ENCODE measurements at regions not wholly inside any gene's neighbourhood (a gene's known extent, or its start where the extent isn't known, plus 50 kb on each side); places are given as distances from the start of the nearest gene placed in this dataset.
A peak's percentile ranks its signal among the peaks of the same experiment; 100 is the strongest.

DNA sequence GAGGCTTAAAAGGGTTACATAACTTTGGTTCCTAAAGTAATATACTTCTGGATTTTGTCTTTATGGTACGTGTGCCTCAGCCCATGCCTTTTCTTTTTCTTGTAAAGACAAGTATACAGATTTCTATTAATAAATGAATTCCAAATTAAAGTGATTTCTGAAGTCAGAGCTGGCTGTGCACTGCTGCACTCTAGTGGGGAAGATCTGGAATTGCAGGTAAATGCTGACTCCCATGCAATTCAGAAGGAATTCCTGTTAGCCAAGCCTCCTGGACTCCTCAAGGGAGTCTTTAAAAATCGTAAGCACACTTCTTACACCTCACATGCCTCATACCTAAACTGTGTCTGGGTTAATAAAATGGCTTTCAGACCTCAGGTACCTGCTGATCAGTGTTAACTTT, 118.4 kb upstream of the SLC7A1 start:
- DNase-seq: no peak

DNA sequence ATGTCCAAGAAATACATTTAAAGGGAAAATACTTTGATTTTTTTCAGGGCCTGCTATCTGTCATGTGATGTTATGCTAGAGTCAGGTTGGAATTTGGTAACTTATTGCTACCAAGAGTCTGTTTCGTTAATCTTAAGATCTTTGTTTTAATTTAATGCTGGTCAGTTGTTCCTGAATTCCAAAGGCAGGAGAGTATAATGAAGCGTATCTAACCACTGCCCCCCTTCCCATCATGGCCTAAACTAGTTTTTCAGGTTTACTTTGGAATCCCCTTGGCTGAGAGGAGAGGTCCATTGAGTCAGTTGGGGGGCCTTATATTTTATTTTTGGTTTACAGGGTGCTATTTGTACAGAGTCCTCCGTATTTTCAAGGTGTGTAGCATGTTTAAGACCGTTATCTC, 116.3 kb upstream of the SLC7A1 start:
- DNase-seq: no peak

DNA sequence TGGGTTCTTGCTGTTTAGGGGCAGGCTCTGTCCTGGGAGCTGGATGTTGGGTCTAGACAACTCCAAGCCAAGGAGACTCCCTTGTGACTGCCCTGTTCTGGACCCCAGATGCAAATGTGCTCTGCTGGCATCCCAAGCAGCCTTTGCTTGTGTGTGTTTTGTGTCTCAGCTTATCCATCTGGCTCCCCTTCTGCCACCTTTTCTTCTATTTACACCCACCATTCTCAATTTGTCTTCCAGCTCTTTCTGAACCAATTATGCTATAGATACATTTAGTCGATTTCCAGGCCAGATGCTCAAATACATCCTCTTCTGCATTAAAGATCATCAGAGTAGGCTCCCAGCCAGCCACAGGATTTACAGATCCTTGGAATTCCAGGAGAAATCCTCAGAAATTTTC, 115.0 kb upstream of the SLC7A1 start:
- no peak for DNase-seq

DNA sequence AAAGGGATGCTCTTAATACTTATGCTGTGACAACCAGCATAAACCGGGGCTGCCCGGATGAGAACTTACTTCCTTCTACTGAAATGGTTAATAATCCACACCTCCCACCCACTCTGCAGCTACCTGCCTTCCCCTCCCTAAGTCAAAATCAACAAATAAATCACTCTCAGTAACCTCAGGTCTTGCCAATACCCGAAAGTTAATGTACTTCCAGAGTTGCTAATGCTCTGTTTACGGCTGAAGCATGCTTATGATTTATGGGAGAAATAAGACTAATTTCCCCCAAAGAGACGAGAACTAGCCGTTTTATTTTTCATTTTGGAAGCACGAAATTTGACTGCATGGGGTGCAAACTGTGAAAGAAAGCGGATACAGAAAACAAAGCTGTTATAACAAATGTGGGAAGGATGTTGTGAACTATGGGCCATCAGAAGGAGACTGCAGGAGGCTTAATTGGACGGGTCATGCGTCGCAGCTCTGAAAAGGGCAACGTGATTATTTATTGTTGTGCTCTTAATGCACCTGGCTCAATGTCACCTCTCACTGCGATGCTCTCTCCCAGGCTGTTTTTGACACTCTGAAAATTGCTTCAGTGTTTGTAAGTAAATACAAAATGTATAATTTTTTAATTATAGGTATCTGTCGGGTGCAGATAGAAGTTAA, 114.0 kb upstream of the SLC7A1 start:
- DNase-seq: peak; percentile 4

DNA sequence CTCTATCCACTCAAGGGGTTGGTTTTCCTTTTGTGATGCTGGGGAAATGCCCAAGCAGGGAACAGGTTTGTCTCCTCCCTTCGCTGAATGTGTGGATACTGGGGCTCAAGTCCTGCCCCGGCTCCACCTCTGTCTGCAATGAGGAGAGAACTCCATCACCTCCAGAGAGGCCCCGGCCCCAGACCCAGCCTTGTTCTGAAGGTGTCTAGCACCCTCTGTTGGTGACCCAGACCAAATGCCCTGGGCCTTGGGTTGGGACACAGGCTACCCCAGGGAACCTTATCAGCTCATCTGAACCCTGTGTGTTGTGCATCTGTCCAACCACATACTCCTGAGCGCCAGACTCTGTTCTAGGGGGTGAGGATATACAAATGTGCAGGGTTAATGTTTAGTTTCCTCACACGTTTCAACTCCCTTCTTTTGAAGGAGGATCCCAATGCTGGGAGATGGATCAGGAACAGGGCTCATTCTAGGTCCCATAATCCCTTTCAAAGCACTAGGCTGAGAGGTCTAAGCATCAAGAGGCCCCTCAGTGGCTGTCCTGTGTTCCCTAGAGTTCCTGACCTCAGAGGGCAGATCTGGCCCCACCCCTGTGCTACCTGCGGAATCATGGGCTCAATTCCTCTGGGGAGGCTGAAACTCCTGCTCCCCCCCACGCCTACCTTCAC, 112.5 kb upstream of the SLC7A1 start:
- no peak for DNase-seq

DNA sequence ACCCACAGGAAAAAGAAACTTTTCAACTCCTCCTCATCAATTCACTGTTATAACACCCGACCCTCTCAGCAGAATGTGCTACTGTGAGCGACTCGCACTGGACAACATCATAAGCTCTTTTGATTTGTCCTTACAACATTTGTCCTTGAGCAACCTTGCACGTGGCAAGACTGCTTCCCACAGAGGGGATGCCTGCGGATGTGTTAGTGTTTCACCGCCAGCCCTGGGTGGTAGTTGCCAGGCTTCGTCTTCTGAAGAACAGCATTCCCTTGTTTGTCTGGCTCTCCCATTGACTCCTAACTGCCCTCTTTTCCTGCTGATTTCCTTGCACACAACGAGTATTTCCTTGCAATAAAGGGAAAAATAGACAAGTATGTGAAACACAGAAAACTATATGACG, 111.4 kb upstream of the SLC7A1 start:
- no peak for DNase-seq

DNA sequence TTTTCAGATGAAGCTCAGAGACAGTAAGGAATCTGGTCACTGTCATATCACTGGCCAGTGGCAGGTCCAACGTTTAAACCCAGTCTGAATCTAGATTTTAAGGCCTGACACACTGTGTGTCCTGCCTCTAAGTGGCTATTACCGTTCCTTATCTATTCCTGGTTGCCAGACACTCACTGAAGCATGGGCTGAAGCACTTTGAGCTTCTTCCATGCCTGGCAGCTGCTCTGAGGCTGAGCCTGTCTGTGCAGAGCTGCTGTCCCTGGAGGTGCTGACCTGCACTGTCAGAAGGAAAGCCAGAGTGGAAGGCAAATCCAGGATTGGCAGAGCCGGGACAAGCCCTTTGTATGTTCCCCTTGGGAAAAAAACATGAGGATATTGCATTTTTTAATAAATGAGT, 109.2 kb upstream of the SLC7A1 start:
- no peak for DNase-seq

DNA sequence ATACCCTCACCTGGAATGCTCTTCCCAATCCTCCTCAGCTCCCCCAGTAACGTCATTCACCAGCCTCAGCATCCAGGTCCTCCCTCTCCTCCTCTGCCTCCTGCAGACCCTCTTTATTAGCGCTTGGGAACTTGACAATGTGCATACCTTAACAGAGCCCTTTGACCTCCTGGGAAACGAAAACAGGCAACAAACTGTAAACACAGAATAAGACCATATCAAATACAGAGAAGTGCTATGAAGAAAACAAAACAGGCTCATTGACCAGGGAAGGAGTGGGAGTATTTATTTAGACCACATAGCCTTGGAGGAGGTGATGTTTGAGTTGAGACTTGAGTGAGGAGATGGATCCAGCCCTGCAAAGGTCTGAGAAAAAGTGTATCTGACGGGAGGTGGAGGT, 107.9 kb upstream of the SLC7A1 start:
- no peak for DNase-seq

DNA sequence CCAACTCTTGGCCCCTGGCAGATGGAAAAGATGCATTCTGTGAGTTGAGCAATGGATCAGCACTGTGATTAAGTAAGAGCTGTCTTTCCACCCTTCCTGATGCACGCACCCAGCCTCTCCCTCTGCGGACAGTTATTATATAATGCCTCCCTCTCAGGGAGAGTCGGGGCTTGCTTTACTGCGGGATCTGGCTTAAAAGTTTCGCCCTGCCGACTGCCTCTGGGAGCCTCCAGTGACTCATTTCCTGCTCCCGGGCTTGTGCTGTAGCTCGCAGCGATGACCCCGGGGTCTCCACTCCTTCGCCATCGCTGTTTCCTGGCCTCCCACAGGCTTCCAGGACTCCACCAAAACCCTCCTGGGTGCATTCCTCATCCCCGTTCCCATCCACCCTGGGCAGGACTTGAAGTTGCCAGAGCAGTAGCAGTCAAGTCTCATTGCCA, 107.4 kb upstream of the SLC7A1 start:
- no peak for DNase-seq

DNA sequence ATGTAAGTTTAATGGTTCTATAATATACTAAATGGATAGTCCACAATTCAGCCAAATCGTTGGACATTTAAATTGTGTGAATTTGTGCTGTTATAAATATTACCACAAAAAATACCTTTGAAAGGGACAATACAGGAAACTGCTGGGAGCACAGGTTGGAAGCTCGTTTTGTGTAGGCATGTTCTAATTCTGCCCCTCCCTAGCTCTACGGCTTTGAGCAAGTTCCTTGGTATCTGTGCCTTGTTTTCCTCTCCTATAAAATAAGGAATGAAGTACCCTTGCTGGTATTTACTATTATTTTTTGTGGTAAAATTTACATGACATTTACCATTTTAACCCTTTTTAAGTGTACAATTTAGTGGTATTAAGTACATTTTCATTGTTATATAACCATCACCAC, 102.6 kb upstream of the SLC7A1 start:
- DNase-seq: no peak

DNA sequence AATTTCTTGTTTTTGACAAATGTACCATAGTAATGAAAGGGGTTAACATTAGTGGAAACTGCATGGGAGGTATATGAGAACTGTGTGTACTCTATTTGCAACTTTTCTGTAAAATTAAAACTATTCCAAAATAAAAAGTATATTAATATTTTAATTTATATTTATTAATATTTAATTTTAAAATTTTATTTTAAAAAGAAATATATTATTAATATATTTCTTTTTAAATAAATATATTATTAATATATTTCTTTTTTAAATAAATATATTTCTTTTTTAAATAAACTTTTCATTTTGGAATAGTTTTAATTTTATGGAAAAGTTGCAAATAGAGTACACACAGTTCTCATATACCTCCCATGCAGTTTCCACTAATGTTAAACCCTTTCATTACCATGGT, 101.1 kb upstream of the SLC7A1 start:
- DNase-seq: no peak

DNA sequence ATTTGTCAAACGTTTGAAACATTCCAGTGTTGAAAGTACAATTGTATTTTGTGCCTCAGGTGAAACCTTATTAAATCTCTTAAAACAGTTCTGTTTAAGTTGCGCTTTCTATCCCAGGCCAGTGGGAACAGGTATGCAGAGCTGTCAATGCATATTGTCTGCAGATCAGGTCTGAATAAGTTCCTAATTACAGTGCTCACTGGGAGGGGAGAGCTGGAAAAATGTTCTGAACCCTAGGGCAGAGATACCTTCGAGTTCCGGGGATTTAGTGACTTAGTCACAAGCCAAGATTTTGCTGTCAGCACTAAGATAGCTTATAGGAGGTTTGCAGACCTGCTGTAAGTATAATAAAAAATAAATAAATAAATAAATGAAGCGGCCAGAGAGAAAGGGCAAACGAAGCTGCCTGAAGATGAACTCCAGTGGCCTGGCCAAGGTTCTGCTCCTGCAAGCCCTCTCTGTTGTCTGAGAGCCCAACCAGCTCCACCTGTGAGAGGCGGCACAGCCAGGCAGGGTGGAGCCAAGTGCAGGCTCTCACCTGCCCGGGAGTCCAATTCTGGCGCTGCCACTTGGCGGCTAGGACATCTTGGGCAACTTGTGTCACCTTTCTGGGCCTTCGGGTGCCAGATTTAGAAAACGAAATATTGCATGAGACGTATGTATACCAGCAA, 97.9 kb upstream of the SLC7A1 start:
- no peak for DNase-seq

DNA sequence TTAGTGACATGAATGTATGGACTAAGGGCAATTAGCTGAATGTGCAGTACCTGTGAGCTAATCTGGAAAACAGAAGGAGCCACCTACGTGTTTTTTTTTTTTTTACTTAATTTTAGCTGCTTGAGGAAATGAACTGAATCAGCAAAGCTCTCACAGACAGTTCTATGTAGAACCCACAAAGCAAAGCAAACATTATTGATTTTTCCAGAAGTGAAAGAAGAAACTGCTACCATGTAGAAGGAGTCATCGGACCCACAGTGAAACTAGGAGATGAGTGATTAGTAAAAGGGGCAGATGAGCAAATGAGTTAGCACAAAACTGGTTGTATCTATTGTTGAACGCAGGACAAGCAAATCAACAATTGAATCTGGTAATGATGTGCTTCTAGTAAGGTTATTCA, 94.1 kb upstream of the SLC7A1 start:
- no peak for DNase-seq

DNA sequence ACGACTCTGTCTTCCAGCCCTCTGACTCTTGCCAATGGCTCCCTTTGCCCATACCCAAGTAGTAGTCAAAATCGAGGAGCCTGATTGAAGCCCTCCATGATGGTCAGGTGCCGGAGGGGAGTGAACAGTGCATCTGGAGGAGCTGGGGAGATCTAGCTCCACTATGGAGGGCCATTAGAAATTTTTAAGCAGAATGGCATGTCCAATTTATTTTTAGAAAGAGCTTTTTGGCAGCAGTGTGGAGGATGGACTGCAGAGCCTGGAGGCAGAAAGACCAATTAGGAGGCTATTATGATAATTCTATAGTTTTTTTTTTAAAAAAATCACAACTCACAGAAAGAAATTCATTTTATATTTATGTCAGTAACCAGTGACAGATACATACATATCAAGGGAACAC, 92.7 kb upstream of the SLC7A1 start:
- no peak for DNase-seq

DNA sequence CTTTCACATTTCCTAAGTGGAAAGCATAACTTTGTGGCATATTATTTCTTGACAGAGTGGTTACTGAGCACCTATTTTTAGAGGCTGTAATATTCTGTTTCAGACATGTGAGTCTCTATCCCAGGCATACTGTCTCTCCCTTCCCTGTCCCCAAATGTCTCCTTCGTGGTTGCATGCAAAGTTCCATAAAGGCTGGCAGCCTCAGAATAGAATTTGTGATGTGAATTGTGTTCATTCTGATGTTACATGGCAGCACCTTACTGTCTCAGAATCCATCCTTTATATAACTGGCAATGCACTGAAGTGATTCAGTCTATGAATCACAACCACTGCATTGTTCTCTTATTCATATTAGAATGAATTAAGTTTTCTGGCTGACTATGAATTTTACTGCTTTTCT, 89.0 kb upstream of the SLC7A1 start:
- no peak for DNase-seq

DNA sequence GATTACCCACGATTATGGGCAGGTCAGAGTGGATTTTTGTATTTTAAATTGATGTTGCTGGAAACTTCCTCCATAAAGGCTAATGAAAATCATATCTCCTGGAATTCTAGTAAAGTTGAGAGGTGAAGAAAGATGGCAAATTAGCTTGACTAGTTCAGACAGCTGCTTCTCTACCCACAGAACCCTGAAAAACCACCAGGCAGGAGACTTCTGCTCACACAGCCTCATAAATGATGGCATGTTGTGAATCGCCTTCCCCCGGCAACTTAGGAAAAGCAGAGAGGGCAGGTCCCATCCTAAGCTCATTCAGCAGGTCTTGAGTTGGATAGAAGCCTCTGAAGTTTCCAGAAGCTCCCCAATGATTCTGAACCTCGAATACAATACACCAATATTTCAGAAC, 87.6 kb upstream of the SLC7A1 start:
- DNase-seq: no peak

DNA sequence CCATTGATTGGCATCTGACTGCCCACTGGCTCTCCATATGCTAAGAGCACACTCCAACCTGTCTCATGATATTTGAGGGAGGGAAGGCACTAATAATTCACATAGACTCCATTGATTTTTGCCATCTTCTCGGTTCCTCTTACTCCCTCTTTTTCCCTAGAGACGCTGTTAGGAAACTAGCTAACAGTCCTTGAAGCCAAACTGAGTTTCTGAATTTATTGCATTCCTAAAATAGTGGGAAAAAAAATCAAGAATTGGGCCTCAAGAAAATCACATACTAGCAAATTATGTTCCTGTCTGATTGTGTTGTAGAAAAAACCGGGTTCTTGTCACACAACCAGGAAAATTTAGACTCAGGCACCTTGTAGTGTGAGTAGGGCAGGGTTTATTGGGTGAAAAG, 86.4 kb upstream of the SLC7A1 start:
- no peak for DNase-seq

DNA sequence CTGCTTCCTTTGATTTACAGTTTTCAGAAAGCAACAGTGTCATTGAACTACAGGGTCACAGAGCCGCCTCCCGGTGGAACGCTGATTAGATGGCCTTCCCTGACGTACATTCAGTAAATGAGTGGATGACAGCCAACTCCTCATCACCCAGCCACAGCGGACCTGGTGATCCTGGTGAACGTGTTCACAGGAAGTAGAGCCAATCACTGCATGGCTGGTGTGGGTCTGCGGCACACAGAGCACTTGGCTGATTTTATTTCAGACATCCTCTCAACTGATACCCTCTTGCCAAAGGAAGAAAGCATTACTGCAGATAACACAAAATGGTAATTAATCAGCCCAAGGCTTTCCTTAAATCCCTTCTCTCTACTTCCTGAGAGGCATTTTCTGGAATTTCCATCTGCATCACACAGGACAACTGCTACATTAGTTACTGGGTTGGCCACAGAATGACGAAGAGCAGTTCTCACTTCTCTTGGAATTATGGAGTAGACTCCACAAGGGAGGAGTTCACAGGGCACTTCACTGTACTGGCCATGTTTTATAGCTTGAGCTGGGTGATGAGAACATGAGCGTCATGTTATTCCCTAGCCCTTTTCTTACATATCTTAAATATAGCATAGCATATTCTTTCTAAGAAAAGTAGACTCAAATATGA, 84.0 kb upstream of the SLC7A1 start:
- peak; percentile 15 for DNase-seq

DNA sequence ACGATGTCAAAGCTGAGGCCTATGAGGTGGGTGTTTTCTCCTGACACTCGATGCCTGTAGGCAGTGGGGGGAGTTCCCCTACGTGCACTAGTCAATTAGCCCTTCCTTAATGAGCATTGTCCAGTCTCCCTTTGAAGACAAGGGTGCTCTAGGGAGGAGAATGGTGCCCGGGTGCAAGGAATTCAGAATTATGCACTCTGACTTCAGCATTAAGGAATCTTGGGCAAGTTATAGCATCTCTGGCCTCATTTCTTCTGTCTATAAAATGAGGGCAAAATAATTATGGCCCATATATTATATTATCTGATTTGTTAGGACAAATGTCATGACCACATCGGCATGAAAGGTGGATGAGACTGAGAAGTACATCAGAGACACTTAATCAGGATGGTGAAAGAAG, 82.1 kb upstream of the SLC7A1 start:
- DNase-seq: no peak

DNA sequence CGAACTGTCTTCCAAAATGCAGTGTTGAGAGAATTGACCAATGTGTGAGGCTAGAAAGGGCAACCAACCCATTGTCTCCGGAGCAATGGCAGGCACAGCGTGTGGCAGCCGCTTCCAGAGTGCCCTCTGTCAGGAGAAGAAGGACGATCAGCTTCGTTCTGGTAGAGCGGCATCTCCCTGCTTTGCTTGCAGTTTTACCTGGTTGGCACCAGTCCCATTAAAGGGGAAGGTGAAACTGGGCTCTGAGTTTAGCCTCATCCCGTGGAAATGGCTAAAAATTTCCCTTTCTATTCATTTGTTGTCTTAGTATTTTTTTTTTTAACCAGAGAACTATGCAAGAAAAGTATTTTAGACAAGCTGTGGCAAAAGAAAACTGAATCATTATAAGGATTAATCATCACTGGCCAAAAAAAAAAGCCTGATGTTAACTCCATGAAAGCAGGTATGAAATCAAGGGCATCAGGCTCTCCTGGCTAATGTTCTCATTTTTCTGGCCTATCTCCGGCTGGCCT, 81.5 kb upstream of the SLC7A1 start:
- no peak for DNase-seq

DNA sequence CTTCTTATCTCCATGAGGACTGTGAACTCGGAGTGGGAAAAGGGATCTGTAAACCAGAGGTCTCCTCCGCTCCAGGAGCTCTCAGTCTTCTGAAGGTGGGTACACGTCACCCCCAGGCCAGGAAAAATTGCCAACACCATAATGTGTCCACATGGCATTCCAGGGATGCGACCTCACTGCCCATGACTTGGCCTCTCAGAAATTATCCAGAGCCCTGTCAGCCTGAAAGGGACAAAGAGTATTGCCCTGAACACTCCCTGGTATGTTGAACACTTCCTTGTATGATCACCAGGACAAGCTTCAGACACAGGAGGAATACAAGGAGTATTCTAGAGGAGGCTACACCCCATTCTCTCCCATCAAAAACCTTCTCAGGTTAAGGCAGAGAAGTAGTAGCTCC, 81.0 kb upstream of the SLC7A1 start:
- DNase-seq: no peak

DNA sequence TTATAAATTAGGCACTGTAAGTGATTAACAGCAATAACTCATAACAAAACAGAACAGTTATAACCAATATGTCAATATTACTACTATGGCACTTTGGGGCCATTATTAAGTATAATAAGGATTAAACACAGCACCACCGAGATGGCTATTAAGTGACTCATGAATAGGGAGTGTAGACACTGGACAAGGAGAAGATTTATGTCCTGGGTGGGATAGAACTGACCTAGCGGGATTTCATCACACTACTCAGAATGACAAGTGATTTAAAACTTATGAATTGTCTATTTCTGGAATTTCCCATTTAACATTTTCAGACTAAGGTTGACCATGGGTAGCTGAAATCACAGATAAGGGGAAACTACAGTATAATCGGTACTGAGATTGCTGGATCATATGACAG, 79.0 kb upstream of the SLC7A1 start:
- no peak for DNase-seq

DNA sequence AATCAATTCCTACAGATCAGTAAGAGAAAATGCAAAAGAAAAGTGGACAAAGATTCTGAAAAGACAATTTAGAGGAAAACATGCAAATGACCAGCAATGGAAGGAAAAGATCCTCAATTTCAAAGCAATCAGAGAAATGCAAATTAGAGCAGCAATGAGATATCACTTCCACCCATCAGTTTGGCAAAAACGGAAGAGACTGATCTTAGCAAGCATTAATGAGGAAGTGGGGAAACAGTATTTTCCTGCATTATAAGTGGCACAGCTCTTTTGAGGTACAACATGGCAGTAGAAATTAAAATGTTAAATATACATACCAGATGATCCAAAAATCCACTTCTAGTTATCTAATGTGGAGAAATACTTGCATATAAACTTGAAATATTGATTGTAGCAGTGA, 69.1 kb upstream of the SLC7A1 start:
- no peak for DNase-seq
